Loucy (cell line): ENCODE measurements at regions not wholly inside any gene's neighbourhood (a gene's known extent, or its start where the extent isn't known, plus 50 kb on each side); places are given as distances from the start of the nearest gene placed in this dataset.

Experiments
- H2AFZ ChIP-seq: fragments of 200-600 bp; sonication (generic); 2 replicates; pipeline ENCODE4 v1.6.0; 2016; ENCODE audit warnings: antibody characterized with exemption, mild to moderate bottlenecking, low read length, moderate library complexity
- H3F3A ChIP-seq: fragments of 200-600 bp; 2 replicates; pipeline ENCODE4 v1.6.0; 2016; ENCODE audit warnings: antibody characterized with exemption, low read depth, mild to moderate bottlenecking
- H3K27me3 ChIP-seq: fragments of 200-600 bp; sonication (generic); 2 replicates; pipeline ENCODE4 v1.6.1; 2014; ENCODE audit warnings: low read length, mild to moderate bottlenecking; ENCODE audit not compliant: insufficient read depth, poor library complexity, severe bottlenecking
- H3K36me3 ChIP-seq: fragments of 200-600 bp; sonication (generic); 2 replicates; pipeline ENCODE4 v1.6.1; 2016; ENCODE audit warnings: low read length; ENCODE audit not compliant: insufficient read depth
- H3K4me1 ChIP-seq: fragments of 200-600 bp; sonication (generic); 2 replicates; pipeline ENCODE4 v1.5.1; 2014; ENCODE audit warnings: low read length, mild to moderate bottlenecking; ENCODE audit not compliant: insufficient read depth, poor library complexity, severe bottlenecking
- H3K4me2 ChIP-seq: fragments of 200-600 bp; sonication (generic); 2 replicates; pipeline ENCODE4 v1.6.0; 2014; ENCODE audit warnings: antibody characterized with exemption, low read length, low read depth, mild to moderate bottlenecking; ENCODE audit not compliant: poor library complexity, severe bottlenecking
- H3K4me3 ChIP-seq: fragments of 200-600 bp; sonication (generic); 2 replicates; pipeline ENCODE4 v1.5.1; 2014; ENCODE audit warnings: low read length, mild to moderate bottlenecking, mixed read lengths; ENCODE audit not compliant: poor library complexity, severe bottlenecking
- H3K79me2 ChIP-seq: fragments of 200-600 bp; sonication (generic); 2 replicates; pipeline ENCODE4 v1.6.1; 2014; ENCODE audit warnings: low read length; ENCODE audit not compliant: insufficient read depth
- H3K9ac ChIP-seq: fragments of 200-600 bp; sonication (generic); 2 replicates; pipeline ENCODE4 v1.6.0; 2014; ENCODE audit warnings: mild to moderate bottlenecking, low read depth, low read length, moderate library complexity; ENCODE audit not compliant: poor library complexity, severe bottlenecking
- H3K9me2 ChIP-seq: fragments of 200-600 bp; sonication (generic); replicated peaks from 2 replicates; pipeline ENCODE4 v1.6.1; 2016; ENCODE audit warnings: low read depth, low read length, mixed read lengths
- H3K9me3 ChIP-seq: fragments of 200-600 bp; sonication (generic); 2 replicates; pipeline ENCODE4 v1.6.1; 2014; ENCODE audit warnings: mild to moderate bottlenecking, antibody characterized with exemption, low read length, low read depth; ENCODE audit not compliant: insufficient read depth
- H4K20me1 ChIP-seq: fragments of 200-600 bp; sonication (generic); 2 replicates; pipeline ENCODE4 v1.6.0; 2014; ENCODE audit warnings: antibody characterized with exemption, low read length, mild to moderate bottlenecking; ENCODE audit not compliant: insufficient read depth, poor library complexity, severe bottlenecking
- EZH2phosphoT487 ChIP-seq: fragments of 200-600 bp; IDR thresholded peaks from 2 replicates; pipeline ENCODE4 v1.6.1; 2018; ENCODE audit warnings: antibody characterized with exemption, mild to moderate bottlenecking, moderate library complexity, borderline replicate concordance
- TF ChIP-seq, protein P1 (sequence below): fragments of 200-600 bp; sonication (generic); conservative IDR thresholded peaks from 2 replicates; pipeline ENCODE4 v1.5.1; 2014; ENCODE audit warnings: mild to moderate bottlenecking, antibody characterized with exemption, low read length

DNA sequence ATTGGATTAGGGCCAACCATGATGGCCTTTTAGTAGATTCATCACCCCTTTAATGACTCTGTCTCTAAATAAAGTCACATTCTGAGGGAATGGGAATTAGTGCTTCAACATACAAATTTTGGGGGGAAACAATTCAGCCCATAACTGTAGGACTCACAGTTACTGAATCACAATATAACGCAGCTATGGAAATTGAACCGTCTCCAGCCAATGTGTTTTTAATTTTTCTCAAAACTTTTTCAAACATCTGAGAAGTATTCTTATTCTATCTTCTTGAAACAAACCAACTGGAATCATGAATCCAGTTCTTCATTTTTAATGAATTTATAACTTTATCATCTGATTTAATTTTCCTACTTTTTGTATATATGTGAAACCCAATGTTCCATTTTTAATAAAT is 373.1 kb upstream of the SYT4 start:
- Histone ChIP-seq H3K79me2 (no peaks in the 10 kb centered on the region), H3K9me2 (no peaks in the 10 kb centered on the region), H3K4me2 (no peak overlapping the region), H3K9me3 (no peaks in the 10 kb centered on the region), H4K20me1 (no peaks in the 10 kb centered on the region), H3K36me3 (no peaks in the 10 kb centered on the region), H3K9ac (no peak overlapping the region), H3F3A (no peaks in the 10 kb centered on the region), H3K4me1 (no peaks in the 10 kb centered on the region), H3K27me3 (no peaks in the 10 kb centered on the region), H3K4me3 (no peak overlapping the region), H2AFZ (no peak overlapping the region)
- TF ChIP-seq, protein P1, sequence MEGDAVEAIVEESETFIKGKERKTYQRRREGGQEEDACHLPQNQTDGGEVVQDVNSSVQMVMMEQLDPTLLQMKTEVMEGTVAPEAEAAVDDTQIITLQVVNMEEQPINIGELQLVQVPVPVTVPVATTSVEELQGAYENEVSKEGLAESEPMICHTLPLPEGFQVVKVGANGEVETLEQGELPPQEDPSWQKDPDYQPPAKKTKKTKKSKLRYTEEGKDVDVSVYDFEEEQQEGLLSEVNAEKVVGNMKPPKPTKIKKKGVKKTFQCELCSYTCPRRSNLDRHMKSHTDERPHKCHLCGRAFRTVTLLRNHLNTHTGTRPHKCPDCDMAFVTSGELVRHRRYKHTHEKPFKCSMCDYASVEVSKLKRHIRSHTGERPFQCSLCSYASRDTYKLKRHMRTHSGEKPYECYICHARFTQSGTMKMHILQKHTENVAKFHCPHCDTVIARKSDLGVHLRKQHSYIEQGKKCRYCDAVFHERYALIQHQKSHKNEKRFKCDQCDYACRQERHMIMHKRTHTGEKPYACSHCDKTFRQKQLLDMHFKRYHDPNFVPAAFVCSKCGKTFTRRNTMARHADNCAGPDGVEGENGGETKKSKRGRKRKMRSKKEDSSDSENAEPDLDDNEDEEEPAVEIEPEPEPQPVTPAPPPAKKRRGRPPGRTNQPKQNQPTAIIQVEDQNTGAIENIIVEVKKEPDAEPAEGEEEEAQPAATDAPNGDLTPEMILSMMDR = no peak

DNA sequence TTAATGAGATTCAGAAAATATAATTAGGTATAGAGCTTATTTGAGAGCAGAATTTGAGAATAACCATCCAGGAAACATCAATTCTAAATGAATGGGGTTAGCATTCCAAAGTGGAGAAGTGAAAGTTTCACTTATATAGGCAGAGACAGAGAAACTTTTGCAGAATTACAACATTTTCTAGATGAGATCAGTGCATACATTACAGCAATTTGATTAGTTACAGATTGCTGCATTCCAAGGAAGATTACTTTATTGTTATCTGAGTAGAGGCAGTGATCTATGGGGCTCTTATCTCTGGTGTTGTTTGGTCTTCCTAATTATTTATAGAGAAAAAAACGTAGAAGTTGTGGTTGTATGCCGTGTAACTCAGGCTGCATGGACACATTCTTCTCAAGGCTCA is 373.8 kb upstream of the SYT4 start:
- no peak overlapping the region for H3K4me3 ChIP-seq
- H3F3A ChIP-seq = no peaks in the 10 kb centered on the region
- H3K27me3 ChIP-seq = no peaks in the 10 kb centered on the region
- H3K9me2 ChIP-seq = no peaks in the 10 kb centered on the region
- no peaks in the 10 kb centered on the region for H3K36me3 ChIP-seq
- no peaks in the 10 kb centered on the region for H4K20me1 ChIP-seq
- no peaks in the 10 kb centered on the region for H3K79me2 ChIP-seq
- no peak overlapping the region for H2AFZ ChIP-seq
- H3K4me1 ChIP-seq = no peaks in the 10 kb centered on the region
- H3K4me2 ChIP-seq = no peak overlapping the region
- TF ChIP-seq, protein P1 = no peak
- TF ChIP-seq EZH2phosphoT487 = no peak
- H3K9me3 ChIP-seq = no peaks in the 10 kb centered on the region
- H3K9ac ChIP-seq = no peak overlapping the region

DNA sequence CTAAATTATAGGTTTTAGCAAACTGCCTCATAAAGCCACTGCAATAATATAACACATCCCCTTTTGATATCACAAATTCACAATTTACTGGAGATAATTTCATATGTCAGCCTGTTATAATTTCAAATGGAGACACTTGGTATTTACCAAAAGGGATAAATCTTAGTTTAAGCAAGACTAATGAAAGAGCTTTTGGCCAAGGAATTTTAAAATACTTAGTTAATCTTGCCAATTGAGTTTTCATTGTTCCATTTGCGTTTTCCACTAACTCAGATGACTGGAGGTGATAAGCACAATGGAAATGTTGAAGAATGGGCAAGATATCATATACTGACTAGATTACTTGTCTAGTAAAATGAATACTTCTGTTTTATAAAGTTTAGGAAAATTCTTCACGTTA is 379.3 kb upstream of the SYT4 start:
- Histone ChIP-seq H3K79me2 (no peaks in the 10 kb centered on the region), H3K4me1 (no peaks in the 10 kb centered on the region), H3K36me3 (no peaks in the 10 kb centered on the region), H3K9me2 (no peaks in the 10 kb centered on the region), H4K20me1 (no peaks in the 10 kb centered on the region), H3K27me3 (no peaks in the 10 kb centered on the region), H3K4me2 (no peak overlapping the region), H3K4me3 (no peak overlapping the region), H3F3A (no peaks in the 10 kb centered on the region), H3K9me3 (no peaks in the 10 kb centered on the region), H2AFZ (no peak overlapping the region), H3K9ac (no peak overlapping the region)
- no peak for TF ChIP-seq EZH2phosphoT487
- TF ChIP-seq, protein P1 = no peak
